Epithelial cell of prostate (primary cell): ENCODE measurements at regions not wholly inside any gene's neighbourhood (a gene's known extent, or its start where the extent isn't known, plus 50 kb on each side); places are given as distances from the start of the nearest gene placed in this dataset.

Experiments
- DNase-seq: peaks from one replicate; pipeline ENCODE4 v3.0.0-alpha.2; 2011; ENCODE audit warnings: low read depth, low spot score
- H3K27ac ChIP-seq: fragments of 450-650 bp; 2 replicates; pipeline ENCODE4 v1.5.1; 2017; ENCODE audit warnings: mild to moderate bottlenecking

DNA sequence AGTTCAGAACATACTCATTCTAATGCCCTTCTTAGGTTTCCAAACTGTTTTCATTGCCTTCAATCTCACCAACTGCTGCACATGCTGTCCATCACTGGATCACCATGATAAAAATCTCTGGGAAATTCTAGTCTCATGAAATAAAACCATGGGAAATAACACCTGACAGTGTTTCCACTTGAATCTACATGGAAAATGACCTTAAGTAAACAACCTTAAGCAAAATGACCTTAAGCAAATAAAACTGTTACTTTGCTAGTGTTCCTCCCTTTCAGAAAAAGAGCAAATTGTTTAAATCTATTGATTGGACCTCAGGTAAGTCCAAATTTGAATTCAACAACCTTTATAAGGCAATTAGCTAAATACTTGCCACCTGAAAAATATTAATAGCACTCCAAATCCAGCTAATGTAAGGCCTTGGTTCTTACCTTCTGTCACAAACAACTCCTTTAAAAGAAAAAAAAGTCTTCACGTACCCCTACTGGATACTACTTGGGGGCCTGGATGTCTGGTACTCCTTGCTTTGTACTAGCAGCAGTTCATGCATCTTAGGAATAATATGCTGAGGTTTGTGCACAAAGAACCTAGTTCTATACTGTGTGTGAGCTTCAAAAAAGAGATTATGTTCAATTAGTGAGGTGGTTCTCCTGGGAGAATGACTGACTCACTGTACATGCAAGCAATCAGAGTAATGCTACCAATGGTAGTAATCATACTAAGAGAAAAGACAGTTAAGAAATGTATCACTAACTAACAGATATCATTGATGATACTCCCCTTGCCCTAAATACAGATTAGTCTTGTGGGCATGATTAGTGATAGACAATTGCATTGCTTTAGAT, 630.4 kb downstream of the PSAT1 start:
- H3K27ac ChIP-seq = no peak overlapping the region
- no peak for DNase-seq

DNA sequence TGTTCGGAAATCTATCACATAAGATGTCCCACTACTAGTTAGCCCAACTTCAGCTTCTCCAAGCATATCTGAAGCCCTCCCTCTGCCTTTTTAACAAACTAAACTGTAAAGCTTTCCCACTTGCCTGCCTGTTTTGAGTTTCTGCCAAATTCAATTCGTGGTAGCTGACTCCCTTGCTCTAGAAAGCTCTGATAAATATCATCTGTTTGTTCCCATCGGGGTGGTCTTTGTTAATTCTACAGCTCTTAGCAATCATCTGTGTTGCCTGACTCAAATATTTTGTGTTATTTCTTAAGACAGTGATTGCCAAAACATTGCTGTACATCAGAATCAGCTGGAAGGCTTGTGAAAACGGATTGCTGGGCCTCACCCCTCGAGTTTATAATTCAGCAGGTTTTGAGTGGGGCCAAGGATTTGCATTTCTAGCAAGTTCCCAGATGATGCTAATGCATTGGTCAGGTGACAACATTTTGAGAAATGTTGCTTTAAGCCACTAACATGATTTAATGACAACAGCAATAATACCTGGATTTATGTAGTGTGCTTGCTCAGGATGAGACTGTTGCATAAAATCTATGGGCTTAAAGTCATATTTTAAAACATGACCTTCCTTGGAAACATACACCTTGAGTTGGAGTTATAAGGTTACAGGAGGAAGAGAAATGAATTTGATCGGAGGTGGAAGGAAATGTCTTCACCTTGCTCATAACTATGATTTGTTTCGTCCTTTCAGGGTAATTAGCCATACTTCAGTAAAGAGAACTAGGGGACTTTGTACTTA, 631.9 kb downstream of the PSAT1 start:
- no peak for DNase-seq
- no peak overlapping the region for H3K27ac ChIP-seq

DNA sequence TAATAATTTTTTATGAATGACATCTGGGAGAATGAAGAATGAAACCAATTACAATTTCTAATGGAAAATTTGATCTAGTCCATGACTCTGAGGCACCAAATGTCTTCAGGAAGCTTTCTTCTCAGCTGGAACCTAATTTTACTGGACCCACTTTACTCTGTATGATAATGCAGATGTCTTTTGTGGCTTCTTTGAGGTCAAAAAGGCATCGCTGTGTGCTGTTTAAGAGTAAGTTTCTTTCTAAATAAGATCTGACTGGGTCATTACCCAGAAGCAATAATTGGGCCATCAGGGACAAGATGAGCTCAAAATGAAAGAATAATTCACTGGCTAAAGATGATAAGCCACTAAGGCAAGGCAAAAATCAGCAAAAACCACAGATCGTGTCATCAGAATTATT, 633.4 kb downstream of the PSAT1 start:
- H3K27ac ChIP-seq = no peak overlapping the region
- DNase-seq = no peak

DNA sequence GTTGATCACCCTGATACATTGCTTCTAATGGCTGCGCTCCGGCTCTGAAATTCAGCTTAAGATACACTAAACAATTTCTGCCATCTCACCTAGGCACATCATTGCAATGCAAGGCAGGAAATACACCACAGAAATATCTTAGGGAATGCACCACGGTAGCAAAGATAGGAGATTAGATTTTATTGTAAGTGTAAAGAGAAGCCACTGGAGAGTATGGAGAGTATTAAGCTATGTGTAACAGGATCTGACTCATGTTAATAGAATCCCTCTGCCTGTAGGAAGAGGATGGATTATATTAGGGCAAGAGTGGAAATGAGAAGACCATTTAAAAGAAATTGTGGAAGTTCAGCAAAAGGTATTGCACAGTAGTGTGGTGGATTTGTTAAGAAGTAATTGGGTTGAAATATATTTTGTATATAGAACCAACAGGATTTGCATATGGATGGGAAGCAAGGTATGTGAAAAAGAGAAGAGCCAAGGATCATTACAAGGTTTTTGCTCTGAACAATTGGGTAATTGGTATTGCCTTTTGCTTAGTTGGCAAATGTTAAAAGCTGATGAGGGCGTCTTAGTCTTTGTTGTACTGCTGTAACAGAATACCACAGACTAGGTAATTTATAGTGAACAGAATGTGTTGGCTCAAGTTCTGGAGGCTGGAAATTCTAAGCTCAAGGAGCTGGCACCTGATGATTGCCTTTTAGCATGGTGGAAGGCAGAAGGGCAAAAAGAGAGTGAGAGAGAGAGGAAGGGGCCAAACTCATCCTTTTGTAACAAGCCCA, 636.1 kb downstream of the PSAT1 start:
- H3K27ac ChIP-seq = peak overlapping the region; percentile 66
- DNase-seq = no peak

DNA sequence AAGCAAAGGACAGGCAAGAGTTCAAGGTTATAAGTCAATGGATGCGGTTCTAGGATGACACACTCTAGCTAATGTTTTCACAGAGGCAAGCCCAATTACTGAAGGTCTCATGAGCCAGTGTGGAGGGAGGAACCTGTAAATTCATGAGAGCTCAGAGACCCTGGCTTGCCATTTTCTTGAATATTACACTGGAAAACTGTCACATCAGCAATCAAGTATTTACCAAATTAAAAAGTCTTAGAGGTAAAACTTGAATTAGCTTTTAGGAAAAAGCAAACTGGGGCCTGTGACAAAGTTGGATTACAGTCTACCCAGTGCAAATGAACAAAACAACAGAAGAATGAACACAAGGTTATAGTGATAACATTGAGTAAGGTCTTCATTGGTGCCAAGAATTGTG, 636.9 kb upstream of the TLE4 start:
- no peak overlapping the region for H3K27ac ChIP-seq
- DNase-seq = no peak

DNA sequence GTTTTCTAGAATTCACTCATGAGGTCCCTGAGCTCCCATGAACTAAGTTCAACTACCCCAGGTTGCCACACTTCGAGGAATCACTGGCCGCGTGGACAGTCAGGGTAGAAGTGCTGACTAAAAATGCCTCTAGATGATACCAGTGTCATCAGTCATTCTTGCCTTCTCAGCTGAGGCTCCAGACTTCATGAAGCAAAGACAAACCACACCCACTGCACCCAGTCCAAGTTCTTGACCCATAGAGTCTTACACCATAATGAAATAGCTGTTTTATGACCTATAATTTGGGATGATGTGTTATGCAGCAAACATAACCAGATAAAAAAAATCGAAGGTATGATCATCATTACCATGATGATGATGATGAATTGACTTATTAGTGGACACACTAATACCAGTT, 632.9 kb upstream of the TLE4 start:
- H3K27ac ChIP-seq = no peak overlapping the region
- no peak for DNase-seq

DNA sequence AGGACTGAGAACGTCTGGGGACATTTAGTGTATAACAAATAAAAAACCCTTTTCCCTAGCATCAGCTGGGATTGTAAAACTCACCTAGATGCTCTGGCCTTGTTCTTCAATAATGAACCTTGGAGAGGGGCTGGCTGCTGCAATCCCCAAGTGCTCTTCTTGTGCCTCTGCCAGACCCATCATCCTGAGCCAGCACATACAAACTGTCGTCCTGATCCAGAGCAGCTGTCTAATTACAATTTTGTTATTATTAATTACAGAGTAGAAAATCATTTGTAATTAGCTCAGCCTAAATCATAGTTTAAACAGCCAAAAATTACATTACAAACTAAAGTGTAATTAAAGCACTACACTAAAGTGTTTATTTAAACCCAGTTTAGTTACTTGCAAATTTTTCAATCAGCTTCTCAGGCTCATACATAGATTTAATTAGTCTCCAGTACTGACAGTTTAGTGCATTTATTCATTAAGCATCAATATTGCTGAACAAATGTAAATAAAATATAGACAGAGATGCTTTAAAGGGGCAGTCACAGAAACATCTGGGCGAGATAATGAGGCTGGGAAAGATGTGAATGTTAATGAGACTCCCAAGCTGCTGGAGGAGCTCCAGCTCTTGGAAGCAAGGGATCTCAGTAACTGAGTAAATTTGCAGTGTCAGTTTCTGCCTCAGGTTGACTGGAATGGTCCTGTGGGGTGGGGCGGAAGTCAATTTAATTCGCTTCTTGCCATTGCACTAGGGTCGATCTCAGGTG, 632.3 kb upstream of the TLE4 start:
- DNase-seq = no peak
- H3K27ac ChIP-seq = no peak overlapping the region

DNA sequence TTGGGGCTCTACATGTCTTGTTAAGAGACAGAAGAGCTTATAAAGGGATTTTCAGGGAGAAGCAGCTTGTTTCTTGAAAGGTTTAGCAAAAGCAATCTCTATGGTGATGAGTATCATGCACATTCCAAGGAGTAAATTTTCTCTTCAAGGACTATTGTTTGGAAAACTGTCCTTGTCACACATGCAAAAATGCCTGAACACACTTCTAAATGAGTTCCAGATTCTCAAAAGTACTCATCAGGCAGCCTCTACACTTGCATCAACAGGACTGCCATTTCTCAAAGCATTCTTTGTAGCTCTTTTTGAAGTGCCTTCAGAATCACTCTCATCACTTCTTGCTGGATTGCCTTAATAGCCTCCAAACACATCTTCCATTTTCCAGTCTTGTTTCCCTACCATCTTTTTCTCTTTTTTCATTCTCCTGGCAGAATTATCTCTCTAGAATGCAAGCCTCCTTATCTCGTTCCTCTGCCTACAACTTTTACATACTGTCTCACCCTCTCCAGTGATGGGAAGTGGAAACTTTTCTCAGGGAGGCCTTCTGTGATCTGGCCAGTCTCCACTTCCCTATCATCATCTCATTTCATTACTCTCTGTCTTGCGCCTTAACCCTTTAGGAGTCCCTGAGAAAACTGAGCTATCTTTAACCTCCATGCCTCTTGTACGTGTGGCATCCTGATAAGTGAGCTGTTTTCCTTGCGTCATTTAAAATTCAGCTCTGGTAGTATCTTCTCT, 631.5 kb upstream of the TLE4 start:
- no peak for DNase-seq
- H3K27ac ChIP-seq = no peak overlapping the region

DNA sequence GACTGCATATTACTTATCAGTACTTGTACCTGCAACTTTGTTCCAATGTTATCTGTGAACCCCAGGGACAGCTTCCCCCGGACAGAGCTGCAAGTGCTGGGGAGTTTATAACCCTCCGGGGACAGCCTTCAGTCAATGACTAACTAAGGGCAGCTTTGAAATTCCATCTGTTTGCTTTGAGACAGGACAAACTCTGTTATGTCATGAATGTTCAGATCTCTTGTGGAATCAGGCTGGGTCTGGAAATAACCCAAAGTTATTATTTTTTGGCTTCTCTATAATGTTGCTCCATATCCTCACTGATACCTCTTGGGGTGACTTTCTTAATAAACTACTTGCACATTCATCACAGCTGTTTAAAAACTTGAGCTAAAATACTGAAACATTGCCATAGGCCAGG, 617.5 kb upstream of the TLE4 start:
- DNase-seq = no peak

DNA sequence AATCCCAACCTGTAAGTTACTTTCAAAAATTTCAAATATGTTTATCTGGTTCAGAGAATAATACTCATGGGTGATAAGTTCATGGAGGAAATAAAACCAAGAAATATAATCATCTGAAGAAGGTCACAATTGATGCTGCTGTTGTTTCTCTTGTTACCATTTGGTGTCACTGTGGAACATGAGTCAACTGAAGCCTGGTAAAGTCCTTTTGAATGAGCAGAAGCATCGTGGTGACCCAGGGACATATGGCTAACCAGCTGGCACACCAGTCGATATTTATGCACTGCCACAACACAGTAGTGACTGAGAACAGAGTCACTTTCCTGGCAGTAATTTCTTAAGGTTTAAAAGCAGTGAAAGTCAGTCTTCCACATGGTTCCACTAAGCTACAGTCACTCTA, 612.9 kb upstream of the TLE4 start:
- no peak overlapping the region for H3K27ac ChIP-seq
- no peak for DNase-seq

More for the DNA sequence above, 617.5 kb upstream of the TLE4 start:
- no peak overlapping the region for H3K27ac ChIP-seq

DNA sequence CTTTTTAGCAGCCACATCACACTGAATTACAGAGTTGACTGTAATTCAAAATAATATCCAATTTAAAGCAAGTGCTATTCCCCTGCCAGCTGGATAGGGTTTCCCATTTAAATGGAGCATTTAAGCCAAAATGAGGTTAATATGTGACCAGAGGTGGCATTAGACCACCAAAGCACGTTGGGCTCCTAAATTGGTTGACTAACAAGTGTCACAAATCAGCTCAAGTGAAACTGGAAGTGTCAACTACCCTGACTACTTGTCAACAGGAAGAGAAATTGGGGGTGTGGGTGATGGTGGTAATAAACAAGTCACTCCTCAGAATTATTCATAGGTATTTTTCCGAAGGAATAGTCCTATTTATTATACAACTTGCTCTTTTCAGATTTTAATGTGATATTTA, 609.6 kb upstream of the TLE4 start:
- DNase-seq = no peak
- H3K27ac ChIP-seq = no peak overlapping the region

DNA sequence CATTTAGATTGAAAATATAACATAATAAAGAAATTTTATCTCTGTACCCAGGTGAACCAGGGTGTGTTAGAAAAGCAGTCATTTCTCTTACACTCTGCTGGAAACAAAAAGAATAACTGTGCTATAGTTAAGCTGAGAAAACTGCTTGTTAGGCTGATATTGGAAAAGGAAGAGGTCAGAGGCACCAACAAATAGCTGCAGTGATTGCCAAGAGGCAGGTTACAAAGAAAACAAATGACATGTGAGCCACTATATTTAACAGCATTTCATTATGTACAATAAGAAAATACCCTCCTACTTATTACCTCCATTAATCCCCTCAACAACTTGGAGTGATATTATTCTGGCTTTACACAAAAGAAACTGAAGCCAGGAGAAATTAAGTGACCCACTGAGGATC, 607.9 kb upstream of the TLE4 start:
- no peak overlapping the region for H3K27ac ChIP-seq

DNA sequence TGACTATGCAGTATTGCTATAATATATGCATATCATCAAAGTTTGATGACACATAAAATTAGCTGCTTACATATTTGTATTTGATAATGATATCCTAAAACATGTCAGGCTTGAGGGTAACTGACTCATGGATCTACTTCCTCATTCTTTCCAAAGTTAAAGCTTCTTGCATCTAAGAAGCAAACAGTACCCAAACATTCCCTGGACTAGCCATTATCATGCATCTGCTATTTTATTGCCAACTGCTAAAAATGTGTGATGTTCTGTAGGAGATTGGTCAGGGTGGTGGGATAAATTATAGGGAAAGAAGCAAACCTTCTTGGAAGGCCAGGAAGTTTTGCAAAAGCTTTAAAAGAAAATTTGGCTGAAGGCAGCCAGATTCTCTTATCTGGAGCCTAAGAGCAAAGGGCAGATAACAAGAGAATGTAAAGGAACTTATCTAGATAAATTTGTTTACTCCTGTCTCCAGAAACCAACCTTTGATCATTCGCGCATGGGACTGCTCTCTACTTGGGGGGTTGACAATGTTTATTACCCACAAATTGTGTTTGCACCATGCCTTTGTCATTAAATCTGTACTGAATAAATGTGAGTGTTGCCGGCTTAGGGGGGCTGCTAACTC, 604.1 kb upstream of the TLE4 start:
- peak; percentile 14 for DNase-seq
- H3K27ac ChIP-seq = no peak overlapping the region

More for the DNA sequence above, 607.9 kb upstream of the TLE4 start:
- no peak for DNase-seq

DNA sequence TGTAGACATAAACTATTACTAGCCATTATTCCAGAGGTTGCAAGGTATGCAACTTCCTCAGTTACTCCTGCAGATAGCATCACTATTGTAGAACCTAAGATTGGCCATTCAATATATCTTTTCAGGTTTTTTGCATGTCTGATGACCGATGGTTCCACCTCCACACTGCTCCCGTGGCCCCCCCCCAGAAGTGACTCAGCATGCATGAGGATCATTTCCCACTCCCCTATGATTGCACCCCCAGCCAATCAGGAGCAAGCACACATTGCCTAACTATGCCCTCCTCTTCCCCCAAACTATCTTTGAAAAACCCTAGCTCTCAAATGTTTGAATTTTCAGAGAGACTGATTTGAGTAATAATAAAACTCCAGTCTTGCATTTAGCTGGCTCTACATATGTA, 601.4 kb upstream of the TLE4 start:
- H3K27ac ChIP-seq = no peak overlapping the region
- DNase-seq = no peak

DNA sequence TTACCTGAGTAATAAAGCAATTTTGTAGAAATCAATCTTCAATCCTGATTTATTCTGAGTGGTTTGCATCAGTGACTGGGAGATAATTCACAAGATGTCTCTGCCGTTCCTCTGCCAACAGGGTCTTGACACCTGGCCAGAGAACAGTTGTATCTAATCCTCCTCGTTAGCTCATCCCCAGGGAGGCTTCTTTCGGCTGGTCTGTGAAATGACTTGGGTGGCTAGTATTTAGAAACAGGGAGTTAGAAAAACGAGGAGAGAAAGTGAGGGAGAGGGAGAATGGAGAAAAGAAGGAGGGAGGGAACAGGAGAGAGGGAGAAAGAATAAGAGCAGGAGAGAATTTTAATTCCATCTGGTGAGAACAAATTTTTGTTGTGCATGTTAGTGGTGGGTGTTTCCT, 600.2 kb upstream of the TLE4 start:
- DNase-seq = no peak
- H3K27ac ChIP-seq = no peak overlapping the region

DNA sequence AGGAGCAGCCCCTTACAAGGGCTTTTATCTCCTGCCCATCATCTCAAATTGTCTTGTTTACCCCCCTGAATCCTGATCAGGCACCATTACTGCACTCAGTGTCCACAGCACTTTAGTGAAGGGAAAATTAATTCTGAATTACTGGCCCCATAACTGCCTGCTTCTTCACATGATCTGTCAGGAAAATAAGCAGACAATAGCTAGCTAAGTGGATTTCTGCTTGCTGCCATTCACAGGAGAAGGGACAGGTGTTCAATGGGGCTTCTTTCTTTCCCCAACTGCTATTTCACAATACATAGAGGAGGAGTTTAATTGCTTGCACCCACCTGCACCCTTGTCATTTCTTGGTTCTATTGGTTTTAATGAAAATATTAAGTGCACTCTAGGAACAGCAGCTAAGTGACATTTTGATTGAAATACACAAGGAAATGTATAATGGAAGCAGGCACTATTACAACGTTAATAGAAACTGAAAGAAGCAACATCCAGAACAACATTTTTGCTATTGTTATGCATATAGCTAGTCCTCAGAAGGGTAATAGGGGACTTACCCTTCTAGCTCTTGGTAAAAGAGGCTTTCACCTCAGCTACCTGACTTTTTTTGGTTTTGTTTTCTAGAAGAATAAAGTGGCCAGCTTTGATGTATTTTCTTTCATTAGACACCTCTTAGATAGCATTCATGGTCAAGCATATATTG, 599.3 kb upstream of the TLE4 start:
- no peak for DNase-seq
- no peak overlapping the region for H3K27ac ChIP-seq

DNA sequence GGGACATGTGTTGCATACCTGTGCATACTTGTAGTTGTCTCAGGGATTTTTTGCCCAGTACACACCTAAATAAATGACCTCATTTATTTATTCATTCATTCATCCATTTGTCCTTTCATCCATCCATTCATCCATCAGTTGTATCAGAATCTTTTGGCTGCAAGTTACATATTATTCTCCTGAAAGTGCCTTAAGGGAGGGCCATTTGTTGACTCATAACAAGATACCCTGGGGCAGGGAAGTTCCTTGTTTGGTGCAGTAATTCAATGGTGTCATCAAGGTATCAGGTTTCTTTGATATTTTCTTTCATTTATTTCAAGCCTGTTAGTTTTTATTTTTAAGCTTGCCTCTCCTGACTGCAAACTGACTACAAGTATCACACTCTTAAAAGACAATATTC, 597.9 kb upstream of the TLE4 start:
- peak; percentile 59 for DNase-seq
- H3K27ac ChIP-seq = no peak overlapping the region

DNA sequence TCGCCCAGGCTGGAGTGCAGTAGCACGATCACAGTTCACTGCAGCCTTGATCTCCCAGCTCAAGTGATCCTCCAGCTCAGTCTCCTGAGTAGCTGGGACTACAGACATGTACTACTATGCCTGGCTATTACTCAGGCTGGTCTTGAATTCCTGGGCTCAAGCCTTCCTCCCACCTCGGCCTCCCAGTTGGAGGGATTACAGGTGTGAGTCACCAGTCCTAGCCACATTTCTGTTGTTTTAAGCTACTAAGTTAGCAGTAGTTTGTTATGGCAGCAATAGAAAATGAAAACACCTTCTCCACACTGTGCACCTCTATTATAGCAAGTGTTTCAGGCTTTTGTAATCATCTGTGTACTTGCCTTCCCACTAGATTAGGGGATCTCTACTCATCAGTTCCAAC, 588.9 kb upstream of the TLE4 start:
- no peak overlapping the region for H3K27ac ChIP-seq
- DNase-seq = peak; percentile 26
